NT2/D1 (cell line): ENCODE measurements at regions not wholly inside any gene's neighbourhood (a gene's known extent, or its start where the extent isn't known, plus 50 kb on each side); places are given as distances from the start of the nearest gene placed in this dataset.

Experiments used
- SUZ12 ChIP-seq: IDR thresholded peaks from 2 replicates; pipeline ENCODE4 v1.6.1; 2011; ENCODE audit not compliant: insufficient read length, insufficient read depth; ENCODE audit errors: extremely low read depth
- YY1 ChIP-seq: IDR thresholded peaks from 2 replicates; pipeline ENCODE4 v1.6.1; 2011; ENCODE audit not compliant: insufficient read length, insufficient read depth
- ZNF274 ChIP-seq: IDR thresholded peaks from 2 replicates; pipeline ENCODE4 v1.6.1; 2011; ENCODE audit warnings: mild to moderate bottlenecking, low read depth, low read length

- no peak for TF ChIP-seq YY1
- TF ChIP-seq ZNF274: no peak
- no peak for TF ChIP-seq SUZ12
Measured at GRCh38 chr5:73357576-73357975, 91.0 kb downstream of the FOXD1 start.
